ENCODE measurements at regions not wholly inside any gene's neighbourhood (a gene's known extent, or its start where the extent isn't known, plus 50 kb on each side); places are given as distances from the start of the nearest gene placed in this dataset.

DNA sequence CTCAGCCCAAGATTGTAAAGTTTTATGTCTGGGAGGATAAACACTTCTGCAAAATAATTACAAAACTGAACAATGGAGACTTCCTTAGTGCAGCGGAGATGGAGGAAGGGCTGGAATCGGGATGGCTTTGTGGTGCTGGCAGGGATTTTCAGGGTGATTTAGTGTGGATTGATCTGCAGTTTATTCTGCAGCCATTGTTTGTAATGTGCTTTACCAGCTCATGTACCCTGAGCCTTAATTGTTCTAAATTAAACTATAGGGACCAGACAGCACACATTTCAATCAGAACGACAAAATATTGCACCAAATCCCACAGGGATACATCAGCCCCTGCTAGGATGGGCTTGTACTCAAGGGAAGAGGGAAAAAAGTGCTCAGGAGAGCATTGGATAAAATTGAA, 103.2 kb upstream of the ONECUT1 start:
- Histone ChIP-seq H3K4me2 (no peak overlapping the region), H3K27ac (no peak overlapping the region), H3K9ac (no peak overlapping the region), H3K9me3 (no peaks in the 10 kb centered on the region), H3K4me1 (no peaks in the 10 kb centered on the region), H3K27me3 (no peaks in the 10 kb centered on the region), H3K4me3 (no peak overlapping the region), H4K20me1 (no peaks in the 10 kb centered on the region), H3K36me3 (no peaks in the 10 kb centered on the region)
- TF ChIP-seq Cebpa-rat (IDR thresholded peaks at IDR 0.05), result no peak

DNA sequence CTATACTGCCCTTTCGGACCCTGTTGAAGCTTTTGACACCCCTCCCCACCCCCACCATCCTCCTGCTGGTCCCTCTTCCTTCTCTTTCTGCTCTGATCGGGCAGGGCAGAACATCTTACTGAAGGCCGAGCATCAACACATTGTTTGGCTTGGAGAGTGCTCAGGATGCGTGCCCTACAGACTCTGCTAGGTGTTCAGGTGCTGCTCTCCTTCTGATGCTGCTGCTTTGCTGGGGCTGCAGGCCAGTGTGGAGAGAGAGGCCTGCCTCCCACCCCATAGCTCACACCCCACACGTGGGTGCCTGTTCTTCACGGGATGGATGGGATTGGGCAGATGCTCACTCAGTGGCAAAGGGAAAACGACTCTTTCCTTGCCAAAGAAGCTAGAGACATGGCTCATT, 89.8 kb upstream of the ONECUT1 start:
- Histone ChIP-seq H3K9me3 (no peaks in the 10 kb centered on the region), H3K9ac (no peak overlapping the region), H3K27me3 (no peaks in the 10 kb centered on the region), H4K20me1 (no peaks in the 10 kb centered on the region), H3K4me2 (no peak overlapping the region), H3K36me3 (no peaks in the 10 kb centered on the region), H3K4me3 (no peak overlapping the region), H3K27ac (no peak overlapping the region), H3K4me1 (no peaks in the 10 kb centered on the region)
- no peak for TF ChIP-seq Cebpa-rat (IDR thresholded peaks at IDR 0.05)

DNA sequence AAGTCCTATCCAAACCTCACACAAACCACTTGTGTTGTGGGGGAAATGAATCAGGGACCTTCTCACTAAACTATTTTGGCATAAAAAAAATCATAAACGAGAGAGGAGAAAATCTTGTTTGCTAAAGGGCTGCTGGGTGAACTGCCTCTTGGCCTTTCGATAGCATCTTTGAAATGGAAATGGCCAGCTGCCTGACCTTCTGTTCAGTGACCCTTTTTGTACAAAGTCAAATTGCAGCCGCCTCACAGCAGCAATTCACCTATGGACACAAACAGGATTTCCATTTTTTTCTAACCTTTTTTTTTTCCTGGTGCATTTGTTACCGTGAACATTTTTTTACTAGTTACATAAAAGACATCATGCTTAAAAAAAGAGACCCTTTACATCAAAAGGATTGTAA, 89.0 kb upstream of the ONECUT1 start:
- Histone ChIP-seq H3K4me3 (no peak overlapping the region), H3K9me3 (no peaks in the 10 kb centered on the region), H3K36me3 (no peaks in the 10 kb centered on the region), H3K4me1 (no peaks in the 10 kb centered on the region), H4K20me1 (no peaks in the 10 kb centered on the region), H3K9ac (no peak overlapping the region), H3K27me3 (no peaks in the 10 kb centered on the region), H3K4me2 (no peak overlapping the region), H3K27ac (no peak overlapping the region)
- no peak for TF ChIP-seq Cebpa-rat (IDR thresholded peaks at IDR 0.05)

DNA sequence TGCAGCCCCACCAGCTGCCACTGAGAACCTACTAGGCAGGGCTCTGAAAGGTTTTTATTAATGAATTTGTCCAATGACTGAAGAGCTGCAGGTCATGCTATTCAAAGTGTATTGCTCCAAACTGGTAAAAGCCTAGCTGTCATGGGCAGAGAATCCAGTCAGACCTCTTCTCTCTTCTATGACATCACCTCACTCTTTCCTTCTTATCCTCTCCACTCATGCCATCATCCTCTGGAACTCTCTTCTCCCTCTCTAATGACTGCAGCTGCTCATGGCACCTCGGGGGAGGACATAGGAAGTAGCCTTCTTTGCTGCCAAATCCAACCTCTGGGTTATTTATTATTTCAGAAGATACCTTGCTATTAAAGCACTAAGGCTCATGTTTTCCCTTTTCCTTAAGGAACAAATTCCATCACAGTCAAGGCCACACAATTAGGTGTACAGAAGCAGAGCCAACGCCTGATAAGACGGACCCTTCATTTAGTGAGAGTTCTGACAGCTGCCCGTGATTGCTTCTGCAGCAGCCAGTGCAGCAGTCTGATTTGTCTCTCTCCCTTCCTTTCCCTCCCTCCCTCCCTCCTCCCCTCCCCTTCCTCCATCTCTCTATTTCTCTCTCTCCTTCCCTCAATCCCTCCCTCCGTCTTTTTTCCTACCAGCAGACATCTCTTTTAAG, 87.0 kb upstream of the ONECUT1 start:
- Histone ChIP-seq H4K20me1 (no peaks in the 10 kb centered on the region), H3K9me3 (no peaks in the 10 kb centered on the region), H3K4me1 (no peaks in the 10 kb centered on the region), H3K36me3 (no peaks in the 10 kb centered on the region), H3K27me3 (no peaks in the 10 kb centered on the region), H3K27ac (no peak overlapping the region), H3K4me3 (no peak overlapping the region), H3K9ac (no peak overlapping the region), H3K4me2 (no peak overlapping the region)
- no peak for TF ChIP-seq Cebpa-rat (IDR thresholded peaks at IDR 0.05)

DNA sequence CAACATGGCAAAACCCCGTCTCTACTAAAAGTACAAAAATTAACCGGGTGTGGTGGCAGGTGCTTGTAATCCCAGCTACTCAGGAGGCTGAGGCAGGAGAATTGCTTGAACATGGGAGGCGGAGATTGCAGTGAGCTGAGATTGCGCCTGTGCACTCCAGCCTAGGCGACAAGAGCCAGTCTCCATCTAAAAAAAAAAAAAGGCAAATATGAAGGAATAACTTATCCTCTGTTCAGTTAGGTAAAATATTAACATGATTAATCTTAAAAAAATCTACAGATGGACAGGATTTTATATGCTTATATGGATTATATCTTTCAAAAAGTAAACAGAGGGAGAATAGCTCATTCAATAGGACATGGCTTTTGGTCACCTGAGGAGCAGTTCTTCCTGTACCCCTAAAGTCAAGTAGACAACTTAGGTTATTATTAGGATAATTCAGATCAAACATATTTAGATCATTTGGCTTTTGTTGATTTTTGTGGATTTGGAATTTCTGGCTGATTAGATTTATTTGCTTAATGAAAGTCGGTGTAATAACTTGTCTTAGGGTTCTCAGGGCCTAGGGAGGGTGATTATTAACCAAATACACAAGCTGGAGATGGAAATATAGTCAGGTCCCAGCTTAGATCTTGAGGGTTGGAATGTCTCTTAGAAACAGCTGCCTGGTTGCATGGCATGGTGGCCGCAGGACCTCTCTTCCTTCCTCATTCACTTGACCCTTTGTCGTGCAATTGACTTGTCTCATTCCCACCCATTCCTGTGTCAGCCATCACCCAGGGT, 82.1 kb upstream of the ONECUT1 start:
- H3K4me3 ChIP-seq, result no peak overlapping the region
- TF ChIP-seq Cebpa-rat (IDR thresholded peaks at IDR 0.05), result no peak

DNA sequence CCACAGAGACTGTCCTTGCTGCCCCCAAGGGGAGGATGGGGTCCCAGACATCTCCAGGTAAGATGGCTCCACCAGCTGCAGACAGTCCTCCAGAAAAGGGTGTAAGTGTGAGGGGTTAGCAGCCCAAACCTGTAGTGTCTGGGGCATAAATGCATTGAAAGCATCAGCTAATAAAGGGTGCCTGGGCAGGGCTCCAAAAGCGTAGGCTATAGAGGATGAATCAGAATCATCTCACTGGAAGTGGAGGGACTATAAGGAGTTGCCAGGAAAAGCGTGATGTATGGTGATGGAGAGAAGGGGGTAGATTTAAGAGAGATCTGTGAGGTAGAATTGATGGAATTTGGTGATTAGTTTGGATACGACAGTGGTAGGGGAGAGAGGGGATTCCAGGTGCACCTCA, 79.9 kb upstream of the ONECUT1 start:
- H3K27me3 ChIP-seq, result no peaks in the 10 kb centered on the region
- no peak overlapping the region for H3K9ac ChIP-seq
- no peak overlapping the region for H3K4me3 ChIP-seq
- no peak for TF ChIP-seq Cebpa-rat (IDR thresholded peaks at IDR 0.05)
- peaks cover 7% of the 10 kb centered on the region; the same call in 1 of the 2 replicates for H3K9me3 ChIP-seq
- H3K27ac ChIP-seq, result no peak overlapping the region
- H3K4me1 ChIP-seq, result no peaks in the 10 kb centered on the region
- no peaks in the 10 kb centered on the region for H3K36me3 ChIP-seq
- H4K20me1 ChIP-seq, result no peaks in the 10 kb centered on the region
- H3K4me2 ChIP-seq, result no peak overlapping the region

More for the DNA sequence above, 82.1 kb upstream of the ONECUT1 start:
- Histone ChIP-seq H3K9ac (no peak overlapping the region), H3K36me3 (no peaks in the 10 kb centered on the region), H3K9me3 (no peaks in the 10 kb centered on the region), H3K4me1 (no peaks in the 10 kb centered on the region), H3K27me3 (no peaks in the 10 kb centered on the region), H3K4me2 (no peak overlapping the region), H3K27ac (no peak overlapping the region), H4K20me1 (no peaks in the 10 kb centered on the region)

DNA sequence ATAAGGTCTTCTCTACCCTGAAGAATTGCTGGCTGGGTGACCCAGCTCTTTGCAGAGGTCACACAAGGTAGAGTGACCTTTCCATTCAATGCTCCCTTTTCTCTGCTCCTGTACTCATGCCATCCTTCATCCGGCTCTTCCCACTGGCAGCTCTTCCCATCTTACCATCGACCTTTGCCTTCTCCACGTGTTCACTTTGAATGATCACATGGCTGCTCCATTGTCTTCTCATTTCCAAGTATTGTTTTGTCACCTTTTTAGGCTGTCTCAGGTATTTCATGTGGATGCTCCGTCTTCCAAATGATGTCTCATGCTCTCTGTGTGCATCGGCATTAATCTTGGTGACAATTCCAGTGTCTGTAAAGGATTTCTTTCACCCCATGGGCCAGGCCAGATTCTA, 76.6 kb upstream of the ONECUT1 start:
- H3K9ac ChIP-seq, result no peak overlapping the region
- no peak overlapping the region for H3K4me3 ChIP-seq
- no peaks in the 10 kb centered on the region for H3K36me3 ChIP-seq
- no peak for TF ChIP-seq Cebpa-rat (IDR thresholded peaks at IDR 0.05)
- no peak overlapping the region for H3K4me2 ChIP-seq
- H3K27ac ChIP-seq, result no peak overlapping the region
- H4K20me1 ChIP-seq, result no peaks in the 10 kb centered on the region
- H3K27me3 ChIP-seq, result no peaks in the 10 kb centered on the region
- H3K4me1 ChIP-seq, result no peaks in the 10 kb centered on the region
- peaks cover 7% of the 10 kb centered on the region; the same call in 1 of the 2 replicates for H3K9me3 ChIP-seq

DNA sequence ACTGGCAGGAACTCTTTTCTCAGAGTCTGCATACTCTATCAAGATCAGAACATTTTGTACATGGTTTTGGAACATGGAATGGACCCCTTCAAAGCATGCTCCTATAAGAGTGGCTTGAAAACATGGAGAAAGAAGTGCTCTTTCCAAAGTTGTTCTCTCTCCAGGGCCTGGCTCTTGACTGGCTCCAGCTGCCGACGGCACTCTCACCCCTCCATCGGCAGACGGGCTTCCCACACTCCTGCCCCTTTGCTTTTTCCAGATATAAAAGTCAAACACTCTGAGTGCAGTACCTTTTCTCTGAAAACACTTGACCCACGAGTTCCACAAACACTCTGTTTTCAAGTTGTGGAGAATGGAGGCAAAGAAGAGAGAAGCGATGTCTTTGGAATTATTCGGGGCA, 72.5 kb upstream of the ONECUT1 start:
- TF ChIP-seq Cebpa-rat (IDR thresholded peaks at IDR 0.05), result no peak
- Histone ChIP-seq H3K4me1 (no peaks in the 10 kb centered on the region), H4K20me1 (no peaks in the 10 kb centered on the region), H3K36me3 (no peaks in the 10 kb centered on the region), H3K4me3 (no peak overlapping the region), H3K9me3 (peaks cover 7% of the 10 kb centered on the region; the same call in 1 of the 2 replicates), H3K4me2 (no peak overlapping the region), H3K9ac (no peak overlapping the region), H3K27ac (no peak overlapping the region), H3K27me3 (no peaks in the 10 kb centered on the region)

DNA sequence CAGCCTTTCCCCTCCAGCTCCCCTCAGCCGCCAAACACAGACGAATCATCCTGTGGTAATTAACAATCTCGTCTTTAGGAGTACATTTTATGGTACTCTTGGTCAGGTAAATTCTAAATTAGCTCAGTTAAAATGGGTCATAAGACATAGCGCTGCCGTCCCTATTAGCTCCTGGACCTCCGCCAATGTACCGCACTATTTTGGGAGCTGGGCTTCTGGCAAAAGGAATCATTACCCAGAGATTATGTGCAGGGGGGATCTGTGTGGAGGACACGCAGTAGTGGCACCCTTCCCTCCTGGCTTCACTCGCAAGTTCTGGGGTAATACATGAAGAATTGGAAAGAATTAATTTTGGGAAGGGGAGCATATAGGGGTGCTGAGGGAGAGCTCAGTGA, 68.6 kb upstream of the ONECUT1 start:
- no peak overlapping the region for H3K4me3 ChIP-seq
- no peak overlapping the region for H3K9ac ChIP-seq
- H3K9me3 ChIP-seq, result no peaks in the 10 kb centered on the region
- H3K36me3 ChIP-seq, result no peaks in the 10 kb centered on the region
- H4K20me1 ChIP-seq, result no peaks in the 10 kb centered on the region
- no peak for TF ChIP-seq Cebpa-rat (IDR thresholded peaks at IDR 0.05)
- no peak overlapping the region for H3K27ac ChIP-seq
- H3K4me2 ChIP-seq, result no peak overlapping the region
- H3K27me3 ChIP-seq, result no peaks in the 10 kb centered on the region
- no peaks in the 10 kb centered on the region for H3K4me1 ChIP-seq

DNA sequence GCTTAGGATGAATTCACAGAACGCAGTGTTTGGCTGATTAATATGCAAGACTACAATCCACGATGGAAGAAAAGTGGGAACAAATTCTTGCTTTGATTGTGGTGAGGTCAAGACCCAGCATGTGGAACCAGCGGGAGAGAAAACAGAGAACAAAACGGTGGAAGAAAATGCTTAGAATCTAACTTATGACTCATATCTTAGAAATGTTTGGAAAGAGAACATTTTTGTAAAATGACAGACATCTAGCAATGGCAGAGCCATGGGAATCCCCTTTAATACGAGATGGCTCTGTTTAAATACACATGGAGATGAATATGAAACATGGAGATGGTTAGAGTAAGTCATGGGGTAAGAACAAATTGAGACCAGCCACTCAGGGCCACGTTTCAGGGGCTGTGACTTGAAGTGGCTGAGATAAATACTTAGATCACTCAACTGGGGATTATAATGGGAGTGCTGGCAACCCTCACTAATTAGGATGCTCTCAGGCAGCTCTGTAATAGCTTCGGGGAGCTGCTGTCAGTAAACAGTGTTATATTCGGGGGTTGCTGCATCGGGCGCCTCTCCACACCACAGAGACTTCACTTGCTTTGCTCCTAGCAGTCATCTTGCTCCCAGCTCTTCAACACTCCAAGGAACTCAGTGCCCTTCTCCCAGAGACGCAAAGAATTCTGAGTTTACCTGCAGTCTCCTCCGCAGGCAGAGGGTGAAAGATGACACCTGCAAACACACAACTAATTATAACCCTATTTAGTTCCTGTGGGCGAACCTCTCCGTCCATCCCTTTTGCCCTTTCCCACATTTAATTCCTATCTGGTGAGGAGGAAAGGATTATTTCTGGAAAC, 68.0 kb upstream of the ONECUT1 start:
- Histone ChIP-seq H3K9ac (no peak overlapping the region), H3K9me3 (no peaks in the 10 kb centered on the region), H3K27me3 (no peaks in the 10 kb centered on the region), H3K36me3 (no peaks in the 10 kb centered on the region), H4K20me1 (no peaks in the 10 kb centered on the region), H3K4me1 (no peaks in the 10 kb centered on the region), H3K4me3 (no peak overlapping the region), H3K27ac (no peak overlapping the region), H3K4me2 (no peak overlapping the region)
- no peak for TF ChIP-seq Cebpa-rat (IDR thresholded peaks at IDR 0.05)
